ENCODE measurements at regions not wholly inside any gene's neighbourhood (a gene's known extent, or its start where the extent isn't known, plus 50 kb on each side); places are given as distances from the start of the nearest gene placed in this dataset.

- TF ChIP-seq, protein P1, sequence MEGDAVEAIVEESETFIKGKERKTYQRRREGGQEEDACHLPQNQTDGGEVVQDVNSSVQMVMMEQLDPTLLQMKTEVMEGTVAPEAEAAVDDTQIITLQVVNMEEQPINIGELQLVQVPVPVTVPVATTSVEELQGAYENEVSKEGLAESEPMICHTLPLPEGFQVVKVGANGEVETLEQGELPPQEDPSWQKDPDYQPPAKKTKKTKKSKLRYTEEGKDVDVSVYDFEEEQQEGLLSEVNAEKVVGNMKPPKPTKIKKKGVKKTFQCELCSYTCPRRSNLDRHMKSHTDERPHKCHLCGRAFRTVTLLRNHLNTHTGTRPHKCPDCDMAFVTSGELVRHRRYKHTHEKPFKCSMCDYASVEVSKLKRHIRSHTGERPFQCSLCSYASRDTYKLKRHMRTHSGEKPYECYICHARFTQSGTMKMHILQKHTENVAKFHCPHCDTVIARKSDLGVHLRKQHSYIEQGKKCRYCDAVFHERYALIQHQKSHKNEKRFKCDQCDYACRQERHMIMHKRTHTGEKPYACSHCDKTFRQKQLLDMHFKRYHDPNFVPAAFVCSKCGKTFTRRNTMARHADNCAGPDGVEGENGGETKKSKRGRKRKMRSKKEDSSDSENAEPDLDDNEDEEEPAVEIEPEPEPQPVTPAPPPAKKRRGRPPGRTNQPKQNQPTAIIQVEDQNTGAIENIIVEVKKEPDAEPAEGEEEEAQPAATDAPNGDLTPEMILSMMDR (IDR thresholded peaks at IDR 0.05) = no peak
- TF ChIP-seq POLR2A (IDR thresholded peaks at IDR 0.05) (no peak), POLR2AphosphoS5 (IDR thresholded peaks at IDR 0.05) (no peak)
Measured at GRCh38 chr1:233477359-233477758, 136.5 kb upstream of the KCNK1 start.
